Urothelium cell line (cell line): ENCODE measurements at regions not wholly inside any gene's neighbourhood (a gene's known extent, or its start where the extent isn't known, plus 50 kb on each side); places are given as distances from the start of the nearest gene placed in this dataset.

Experiments used
- DNase-seq: peaks from one replicate; pipeline ENCODE4 v3.0.0; 2011; ENCODE audit warnings: low spot score, mixed read lengths
- FAIRE-seq: peaks from 2 replicates; lab custom pipeline; 2011; peaks lifted over from hg19 to GRCh38; lab: Jason Lieb, UNC

GRCh38 chr10:32174349-32174893 is 118.2 kb upstream of the KIF5B start:
- DNase-seq (no peak), FAIRE-seq (no peak)

- DNase-seq, result no peak
- FAIRE-seq, result no peak
Measured at GRCh38 chr10:32171204-32171603, 115.0 kb upstream of the KIF5B start.

DNA sequence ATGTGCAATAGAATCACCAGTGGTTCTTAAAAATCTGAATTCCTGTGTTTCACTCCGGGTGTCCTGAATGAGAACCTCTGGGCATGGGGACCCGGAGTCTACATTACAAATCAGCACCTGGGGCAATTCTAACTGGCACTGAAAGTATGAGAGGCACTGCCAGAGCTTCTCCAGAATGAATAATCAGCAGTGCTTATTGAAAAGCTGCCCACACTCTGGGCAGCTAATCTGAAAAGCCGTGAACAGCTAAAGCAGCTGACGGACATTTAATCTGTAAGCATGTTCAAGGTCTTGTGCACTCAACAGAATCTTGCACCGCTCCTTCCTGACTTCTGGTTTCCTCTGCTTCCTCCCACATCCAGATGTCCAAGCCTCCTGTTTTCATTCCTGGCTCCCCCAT is 113.3 kb upstream of the KIF5B start:
- no peak for FAIRE-seq
- DNase-seq, result no peak

- DNase-seq (no peak), FAIRE-seq (no peak)
Measured at GRCh38 chr10:32167450-32167849, 111.2 kb upstream of the KIF5B start.

GRCh38 chr10:32166365-32166764 is 110.1 kb upstream of the KIF5B start:
- no peak for FAIRE-seq
- DNase-seq, result no peak

DNA sequence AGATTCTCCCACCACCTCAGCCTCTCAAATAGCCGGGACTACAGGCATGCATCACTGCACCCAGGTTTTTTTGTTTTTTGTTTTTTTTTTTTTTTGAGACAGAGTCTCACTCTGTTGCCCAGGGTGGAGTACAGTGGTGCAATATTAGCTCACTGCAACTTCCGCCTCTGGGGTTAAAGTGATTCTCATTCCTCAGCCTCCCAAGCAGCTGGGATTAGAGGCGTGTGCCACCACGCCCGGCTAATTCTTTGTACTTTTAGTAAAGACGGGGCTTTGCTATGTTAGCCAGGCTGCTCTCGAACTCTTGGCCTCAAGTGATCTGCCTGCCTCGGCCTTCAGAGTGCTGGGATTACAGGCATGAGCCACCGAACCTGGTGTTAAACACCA is 107.5 kb upstream of the KIF5B start:
- DNase-seq (no peak), FAIRE-seq (no peak)

- FAIRE-seq, result no peak
- DNase-seq, result no peak
Measured at GRCh38 chr10:32163071-32163761, 107.0 kb upstream of the KIF5B start.

GRCh38 chr10:32161586-32161985 is 105.4 kb upstream of the KIF5B start:
- no peak for DNase-seq
- no peak for FAIRE-seq

GRCh38 chr10:32160864-32161263 is 104.6 kb upstream of the KIF5B start:
- DNase-seq (no peak), FAIRE-seq (no peak)

GRCh38 chr10:32159264-32159663 is 103.0 kb upstream of the KIF5B start:
- DNase-seq (no peak), FAIRE-seq (no peak)

GRCh38 chr10:32156031-32156495 is 99.8 kb upstream of the KIF5B start:
- DNase-seq, result no peak
- FAIRE-seq, result no peak

- DNase-seq (no peak), FAIRE-seq (no peak)
Measured at GRCh38 chr10:32155075-32155516, 98.9 kb upstream of the KIF5B start.

DNA sequence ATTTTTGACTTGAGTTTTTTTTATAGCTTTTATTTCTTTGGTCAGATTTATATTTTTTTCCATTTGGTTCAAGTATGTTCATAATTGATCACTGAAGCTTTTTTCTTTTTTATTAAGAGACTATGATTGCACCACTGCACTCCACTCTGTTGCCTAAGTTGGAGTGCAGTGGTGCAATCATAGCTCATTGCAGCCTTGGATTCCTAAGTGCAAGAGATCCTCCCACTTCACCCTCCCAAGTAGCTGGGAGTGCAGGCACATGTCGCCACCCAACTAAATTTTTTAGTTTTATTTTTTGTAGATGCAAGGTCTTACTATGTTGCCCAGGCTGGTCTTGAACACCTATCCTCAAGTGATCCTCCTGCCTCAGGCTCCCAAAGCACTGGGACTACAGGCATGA is 97.7 kb upstream of the KIF5B start:
- no peak for FAIRE-seq
- DNase-seq, result no peak

GRCh38 chr10:32153252-32153651 is 97.0 kb upstream of the KIF5B start:
- DNase-seq (no peak), FAIRE-seq (no peak)

DNA sequence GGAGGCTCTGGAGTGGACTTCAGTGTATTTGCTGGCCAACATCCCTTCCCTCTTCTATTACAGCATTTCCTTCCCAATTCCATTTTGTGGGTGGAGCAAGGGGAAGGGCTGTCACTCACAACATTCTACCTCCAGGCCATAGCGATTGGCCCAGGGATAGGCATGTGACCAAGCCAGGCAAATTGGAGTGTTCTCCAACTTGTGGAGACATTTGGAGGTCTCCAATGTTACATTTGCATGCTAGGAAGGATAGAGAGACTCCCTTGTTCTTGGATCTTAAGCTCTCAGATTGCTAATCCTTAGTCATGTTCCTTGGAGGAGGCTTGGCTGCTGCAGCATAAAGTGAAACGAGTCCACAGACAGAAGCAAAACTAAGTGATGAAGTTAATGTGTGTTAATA is 95.6 kb upstream of the KIF5B start:
- DNase-seq, result no peak
- no peak for FAIRE-seq

DNA sequence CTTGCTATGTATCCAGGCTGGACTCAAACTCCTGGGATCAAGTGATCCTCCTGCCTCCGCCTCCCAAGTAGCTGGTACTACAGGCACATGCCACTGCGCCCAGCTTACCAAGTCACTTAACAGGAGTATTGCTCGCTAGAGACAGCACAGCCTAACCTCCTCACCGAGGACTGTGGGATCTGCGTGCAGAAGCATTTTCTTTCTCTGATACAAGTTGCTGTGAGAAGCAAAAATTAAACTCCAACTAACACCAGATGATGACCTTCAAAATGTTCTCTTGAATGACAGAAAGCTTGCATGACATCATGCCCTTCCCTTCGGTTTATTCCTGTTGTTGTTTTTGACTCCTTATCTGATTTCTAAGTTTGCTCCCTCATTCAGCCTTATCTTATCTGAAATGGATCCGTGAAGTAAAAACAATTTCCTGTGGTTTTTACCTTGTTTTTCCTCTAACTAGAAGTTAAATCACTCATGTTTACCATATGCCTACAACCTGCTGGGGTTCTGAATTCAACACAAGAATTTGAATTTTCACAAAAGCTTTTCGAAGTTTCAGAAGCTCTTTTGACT is 94.4 kb upstream of the KIF5B start:
- no peak for DNase-seq
- no peak for FAIRE-seq

DNA sequence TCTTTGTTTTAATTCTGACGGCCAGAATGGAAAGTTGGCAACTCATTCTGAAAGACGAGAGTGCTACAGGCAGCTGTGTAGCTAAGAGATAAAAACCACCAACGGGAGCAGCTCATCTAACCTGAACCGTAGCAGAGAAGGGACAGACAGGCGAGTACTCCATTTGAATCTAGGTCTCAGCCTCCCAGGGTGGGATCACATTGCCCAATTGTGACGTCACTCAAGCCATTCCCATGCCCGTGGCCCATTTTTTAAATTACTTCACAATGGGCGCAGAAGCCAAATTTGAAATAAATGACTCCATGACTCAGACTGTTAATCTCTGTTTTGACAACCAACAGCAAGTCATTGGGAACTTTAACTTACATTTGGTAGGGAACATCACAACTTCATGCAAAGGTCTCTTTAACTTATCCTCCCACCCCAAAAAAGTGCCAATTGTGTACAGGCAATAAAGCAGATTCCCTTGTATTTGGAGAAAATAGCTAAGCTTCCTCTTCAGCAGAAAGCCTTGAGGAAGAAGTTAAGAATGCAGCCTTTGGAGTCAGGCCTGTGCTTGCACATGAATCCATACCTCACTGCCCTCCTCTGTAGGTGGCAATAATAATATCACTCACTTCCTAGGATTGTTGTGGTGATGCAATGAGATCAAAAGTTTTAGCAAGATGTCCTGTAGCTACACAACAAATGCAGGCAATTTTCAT is 93.2 kb upstream of the KIF5B start:
- FAIRE-seq (no peak), DNase-seq (no peak)

GRCh38 chr10:32148864-32149251 is 92.6 kb upstream of the KIF5B start:
- DNase-seq (no peak), FAIRE-seq (no peak)

DNA sequence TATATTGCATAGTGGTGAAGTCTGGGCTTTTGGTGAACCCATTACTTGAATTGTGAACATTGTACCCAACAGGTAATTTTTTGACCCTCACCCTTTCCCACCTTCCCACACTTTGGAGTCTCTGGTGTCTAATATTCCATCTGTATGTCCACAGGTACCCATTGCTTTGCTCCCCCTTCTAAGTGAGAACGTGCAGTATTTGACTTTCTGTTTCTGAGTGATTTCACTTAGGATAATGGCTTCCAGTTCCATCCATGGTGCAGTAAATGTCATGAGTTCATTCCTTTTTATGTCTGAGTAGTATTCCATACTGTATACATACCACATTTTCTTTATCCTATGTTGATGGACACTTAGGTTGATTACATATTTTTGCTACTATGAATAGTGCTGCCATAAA is 91.5 kb upstream of the KIF5B start:
- no peak for DNase-seq
- no peak for FAIRE-seq

- DNase-seq (no peak), FAIRE-seq (no peak)
Measured at GRCh38 chr10:32146166-32146565, 89.9 kb upstream of the KIF5B start.

DNA sequence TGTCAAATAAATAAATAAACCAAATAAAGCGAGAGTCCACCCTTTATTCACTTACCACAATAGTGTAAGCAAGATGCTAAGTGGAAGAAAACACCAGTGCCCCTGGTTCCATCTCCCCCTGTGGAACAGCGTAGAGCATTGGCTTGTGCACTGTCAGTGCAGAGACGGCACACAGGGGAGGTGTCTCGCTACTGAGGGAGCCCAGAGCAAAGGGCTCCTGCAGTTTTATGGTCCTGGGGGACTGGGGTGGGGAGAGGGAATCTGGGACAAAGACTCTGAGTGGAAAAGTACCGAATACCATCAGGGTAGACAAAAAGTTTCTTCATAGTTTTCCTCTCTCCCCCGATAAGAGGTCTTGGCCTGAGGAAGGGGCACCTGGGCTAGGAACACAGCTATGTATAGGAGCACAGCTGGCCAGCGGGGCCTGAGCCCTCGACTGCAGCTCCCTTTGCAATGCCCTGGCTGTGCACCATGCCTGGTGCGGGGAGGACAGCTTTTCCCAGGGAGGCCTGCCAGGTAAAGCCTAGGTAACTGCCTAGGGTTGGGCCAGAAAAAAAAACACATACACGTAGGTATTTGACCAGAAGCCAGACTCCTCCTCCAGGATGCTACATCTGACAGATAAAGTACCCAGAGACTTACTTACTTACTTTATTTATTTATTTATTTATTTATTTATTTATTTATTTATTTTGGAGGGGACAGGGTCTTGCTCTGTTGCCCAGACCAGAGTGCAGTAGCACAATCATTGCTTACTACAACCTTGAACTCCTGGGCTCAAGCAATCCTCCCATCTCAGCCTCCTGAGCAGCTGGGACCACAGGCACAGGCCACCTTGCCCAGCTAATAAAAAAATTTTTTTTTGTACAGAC is 88.8 kb upstream of the KIF5B start:
- FAIRE-seq (no peak), DNase-seq (no peak)
